ENCODE measurements at regions not wholly inside any gene's neighbourhood (a gene's known extent, or its start where the extent isn't known, plus 50 kb on each side); places are given as distances from the start of the nearest gene placed in this dataset.
"Not testable (repeated sequence)": the region's sequence is repeated elsewhere in the genome, so short reads cannot be mapped to it uniquely, and the experiment has no call there.

DNA sequence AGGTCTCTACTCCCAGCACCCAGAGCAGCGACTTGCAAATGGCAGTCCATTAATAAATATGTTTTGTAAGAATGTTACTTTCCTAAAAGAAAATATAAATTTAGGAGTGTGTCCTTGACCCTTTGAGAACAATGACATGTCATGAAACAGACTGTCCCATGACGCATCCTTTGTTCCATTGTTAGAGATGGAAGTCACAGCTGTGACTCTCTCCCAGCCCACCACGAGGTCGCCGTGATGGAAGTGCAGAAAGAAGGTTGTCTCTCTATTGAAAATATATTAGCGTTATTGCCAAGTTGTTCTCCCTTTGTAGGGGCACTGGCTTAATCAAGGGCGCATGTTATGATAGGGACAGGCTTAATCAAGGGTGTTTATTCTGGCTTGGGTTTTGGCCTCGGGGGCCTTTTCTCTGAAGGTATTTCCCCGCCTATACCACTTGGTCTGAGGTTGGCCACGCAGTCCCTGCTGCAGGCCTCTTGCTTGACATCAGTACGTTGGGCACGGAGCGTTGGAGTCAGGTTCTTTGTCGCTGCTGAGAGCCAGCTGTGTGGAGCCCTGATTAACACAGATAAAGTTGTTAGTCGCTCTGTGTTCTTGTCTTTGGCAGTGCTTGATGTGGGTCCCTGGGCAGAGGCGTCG, 126.7 kb upstream of the ZNF536 start:
- no peak for DNase-seq

- no peak for DNase-seq
These were observed 122.3 kb upstream of the ZNF536 start for GRCh38 chr19:30249911-30250310.

DNA sequence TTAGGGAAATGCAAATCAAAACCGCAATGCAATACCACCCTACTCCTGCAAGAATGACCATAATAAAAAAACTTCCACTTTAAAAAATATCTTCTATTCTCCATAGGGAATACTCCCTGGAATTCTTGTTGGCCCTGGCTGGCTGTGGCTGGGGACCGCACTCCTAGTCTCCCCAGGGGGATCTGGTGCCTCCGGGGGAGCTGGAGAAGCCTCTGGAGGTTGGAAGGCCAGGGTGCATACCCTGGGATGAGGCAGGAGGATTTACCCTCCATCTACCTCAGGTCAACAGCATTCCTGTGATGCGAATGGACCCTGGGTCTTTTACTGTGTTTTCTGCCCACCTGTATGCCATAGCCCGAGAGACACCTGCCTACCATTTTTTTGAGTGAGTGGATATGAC, 120.0 kb upstream of the ZNF536 start:
- no peak for DNase-seq

- DNase-seq: no peak
These were observed 118.6 kb upstream of the ZNF536 start for GRCh38 chr19:30253581-30253996.

DNA sequence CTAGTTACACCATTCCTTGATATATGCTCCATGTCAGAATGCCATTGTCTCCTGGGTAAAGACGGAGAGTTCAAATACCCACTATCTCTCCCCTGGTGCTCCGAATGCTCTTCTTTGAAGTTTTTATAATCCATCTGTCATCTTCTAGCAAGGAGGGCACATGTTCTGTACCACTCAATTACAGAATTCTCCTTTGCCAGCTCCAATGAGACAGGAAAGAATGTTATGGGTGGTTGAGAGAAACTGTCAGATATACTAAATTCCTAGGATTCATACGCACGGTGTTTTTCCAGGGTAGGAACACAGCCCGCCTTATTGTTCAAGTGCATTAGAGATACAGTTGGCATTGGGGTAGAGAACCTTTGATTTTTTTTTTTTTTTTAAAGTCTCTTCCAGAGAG, 118.0 kb upstream of the ZNF536 start:
- no peak for DNase-seq

DNA sequence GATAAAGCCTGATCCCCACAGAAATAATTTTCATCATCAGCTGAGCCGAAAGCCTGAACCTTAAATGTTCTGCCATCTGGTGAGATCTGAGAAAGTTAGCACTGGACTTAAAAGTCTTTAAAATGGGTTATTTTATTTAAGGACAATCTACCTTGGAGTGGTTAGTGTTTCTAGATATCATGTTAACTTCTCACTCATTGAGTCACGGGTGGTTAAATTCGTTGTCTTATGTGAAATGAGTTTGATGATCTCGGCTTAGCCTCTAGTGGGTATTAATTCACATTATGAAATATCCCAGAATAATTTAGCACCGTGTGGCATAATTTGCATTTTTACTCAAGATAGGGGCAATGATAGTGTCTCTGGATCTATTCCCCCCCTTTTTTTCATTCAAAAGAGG, 117.4 kb upstream of the ZNF536 start:
- DNase-seq: no peak

GRCh38 chr19:30255791-30256495, 116.2 kb upstream of the ZNF536 start:
- DNase-seq: no peak

- DNase-seq: no peak
These were observed 115.7 kb upstream of the ZNF536 start for GRCh38 chr19:30256496-30256850.

GRCh38 chr19:30263830-30264381, 108.3 kb upstream of the ZNF536 start:
- no peak for DNase-seq

DNA sequence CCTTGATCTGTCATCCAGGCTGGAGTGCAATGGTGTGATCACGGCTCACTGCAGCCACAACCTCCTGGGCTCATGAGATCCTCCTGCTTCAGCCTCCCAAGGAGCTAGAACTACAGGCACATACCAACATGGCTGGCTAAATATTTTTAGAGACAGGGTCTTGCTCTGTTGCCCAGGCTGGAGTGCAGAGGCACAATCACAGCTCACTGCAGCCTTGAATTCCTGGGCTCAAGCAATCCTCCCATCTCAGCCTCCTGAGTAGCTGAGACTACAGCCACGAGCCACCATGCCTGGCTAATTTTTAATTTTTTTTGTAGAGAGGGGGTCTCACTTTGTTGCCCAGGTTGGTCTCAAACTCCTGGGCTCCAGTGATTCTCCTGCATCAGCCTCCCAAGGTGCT, 106.3 kb upstream of the ZNF536 start:
- not testable (repeated sequence) for DNase-seq

- DNase-seq: no peak
These were observed 105.5 kb upstream of the ZNF536 start for GRCh38 chr19:30266687-30267086.

DNA sequence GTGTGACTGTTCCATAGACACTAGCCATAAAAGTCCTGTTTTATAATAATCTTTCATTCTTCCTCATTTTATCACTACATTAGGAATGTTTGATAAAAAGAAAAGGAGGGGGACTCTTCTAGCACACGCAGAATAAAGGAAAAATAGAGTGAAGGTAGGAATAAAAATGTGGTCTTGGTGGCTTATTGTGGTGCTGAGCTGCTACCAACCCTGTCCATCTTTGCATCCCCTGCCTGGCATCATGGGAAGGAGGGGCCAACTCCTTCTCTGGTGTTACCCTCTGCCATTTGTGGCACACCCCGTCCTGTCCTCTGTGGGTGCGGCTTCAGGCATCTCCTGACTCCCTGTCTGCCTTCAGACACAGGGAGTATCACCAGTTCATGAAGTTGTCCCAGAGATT, 104.9 kb upstream of the ZNF536 start:
- no peak for DNase-seq

- no peak for DNase-seq
These were observed 103.6 kb upstream of the ZNF536 start for GRCh38 chr19:30268601-30269000.

DNA sequence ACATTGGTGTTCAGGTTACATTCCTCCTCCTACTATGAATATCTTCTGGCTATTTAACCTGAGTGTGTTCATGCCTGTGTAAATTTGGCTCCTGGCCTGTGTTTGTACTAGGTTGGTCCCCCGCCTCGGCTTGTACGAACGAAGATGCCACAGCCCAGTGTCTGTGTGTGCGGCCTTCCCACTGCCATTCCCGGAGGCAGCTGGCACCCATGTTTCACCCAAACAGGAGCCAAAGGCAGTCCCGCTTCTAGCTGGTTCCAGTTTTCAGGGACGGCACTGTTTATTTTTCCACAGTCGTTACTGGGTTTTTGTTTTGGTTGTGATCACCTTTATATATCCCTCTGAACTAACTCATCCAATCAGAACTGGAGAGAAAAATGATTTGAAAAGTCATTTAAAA, 102.5 kb upstream of the ZNF536 start:
- no peak for DNase-seq

DNA sequence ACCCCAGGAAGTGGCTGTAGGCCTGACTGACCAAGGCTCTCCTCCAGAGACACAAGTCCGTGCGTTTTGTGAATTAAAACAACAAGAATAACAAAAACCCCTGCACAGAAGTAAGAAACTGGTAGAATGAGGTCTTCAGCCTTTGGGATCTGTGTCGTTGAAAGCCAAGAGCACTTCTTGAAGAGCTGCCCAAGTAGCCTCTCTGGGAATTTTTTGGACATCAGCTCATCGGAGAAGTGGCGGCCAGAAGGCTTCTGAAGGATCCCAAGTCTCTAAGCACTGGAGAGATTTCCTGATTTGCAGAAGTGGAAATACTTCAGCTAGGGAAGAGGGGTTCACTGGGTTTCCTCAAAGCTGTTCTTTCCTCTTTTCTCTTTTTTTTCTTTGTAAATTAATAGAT, 100.4 kb upstream of the ZNF536 start:
- DNase-seq: no peak

DNA sequence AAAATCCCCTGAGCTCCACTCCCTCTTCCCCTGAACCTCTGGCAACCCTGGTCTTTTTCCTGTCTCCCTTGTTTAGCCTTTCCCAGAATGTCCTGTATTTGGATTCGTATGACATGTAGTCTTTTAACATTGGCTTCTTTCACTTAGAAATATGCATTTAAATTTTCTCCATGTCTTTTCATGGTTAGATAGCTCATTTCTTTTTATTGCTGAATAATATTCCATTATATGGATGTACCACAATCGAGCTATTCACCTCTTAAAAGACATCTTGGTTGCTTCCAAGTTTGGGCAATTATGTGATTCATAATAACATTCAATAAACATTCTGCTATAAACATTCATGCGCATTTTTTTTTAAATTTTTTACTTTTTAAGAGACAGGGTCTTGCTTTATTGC, 99.6 kb upstream of the ZNF536 start:
- DNase-seq: no peak

GRCh38 chr19:30273184-30273583, 99.0 kb upstream of the ZNF536 start:
- no peak for DNase-seq

GRCh38 chr19:30274987-30275386, 97.2 kb upstream of the ZNF536 start:
- no peak for DNase-seq

- no peak for DNase-seq
These were observed 95.9 kb upstream of the ZNF536 start for GRCh38 chr19:30276011-30276882.

DNA sequence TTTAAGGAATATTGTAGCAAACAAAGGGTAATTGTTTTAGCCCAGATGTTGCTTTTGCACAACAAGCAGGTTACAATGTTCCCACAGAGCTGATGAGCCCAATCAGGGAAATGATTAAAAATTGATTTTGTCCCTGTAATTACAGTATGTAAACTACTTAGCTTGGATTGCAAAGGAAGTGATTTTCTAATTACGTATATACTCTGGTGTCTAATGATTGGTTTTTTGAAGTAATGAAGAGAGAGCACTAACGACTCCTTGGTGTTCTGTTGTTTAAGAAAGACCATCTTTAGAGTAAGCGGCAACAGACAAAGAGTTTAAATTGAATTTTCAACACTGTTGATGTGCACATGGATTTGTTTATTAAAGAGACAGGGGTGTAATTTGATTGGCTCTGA, 95.3 kb upstream of the ZNF536 start:
- no peak for DNase-seq

DNA sequence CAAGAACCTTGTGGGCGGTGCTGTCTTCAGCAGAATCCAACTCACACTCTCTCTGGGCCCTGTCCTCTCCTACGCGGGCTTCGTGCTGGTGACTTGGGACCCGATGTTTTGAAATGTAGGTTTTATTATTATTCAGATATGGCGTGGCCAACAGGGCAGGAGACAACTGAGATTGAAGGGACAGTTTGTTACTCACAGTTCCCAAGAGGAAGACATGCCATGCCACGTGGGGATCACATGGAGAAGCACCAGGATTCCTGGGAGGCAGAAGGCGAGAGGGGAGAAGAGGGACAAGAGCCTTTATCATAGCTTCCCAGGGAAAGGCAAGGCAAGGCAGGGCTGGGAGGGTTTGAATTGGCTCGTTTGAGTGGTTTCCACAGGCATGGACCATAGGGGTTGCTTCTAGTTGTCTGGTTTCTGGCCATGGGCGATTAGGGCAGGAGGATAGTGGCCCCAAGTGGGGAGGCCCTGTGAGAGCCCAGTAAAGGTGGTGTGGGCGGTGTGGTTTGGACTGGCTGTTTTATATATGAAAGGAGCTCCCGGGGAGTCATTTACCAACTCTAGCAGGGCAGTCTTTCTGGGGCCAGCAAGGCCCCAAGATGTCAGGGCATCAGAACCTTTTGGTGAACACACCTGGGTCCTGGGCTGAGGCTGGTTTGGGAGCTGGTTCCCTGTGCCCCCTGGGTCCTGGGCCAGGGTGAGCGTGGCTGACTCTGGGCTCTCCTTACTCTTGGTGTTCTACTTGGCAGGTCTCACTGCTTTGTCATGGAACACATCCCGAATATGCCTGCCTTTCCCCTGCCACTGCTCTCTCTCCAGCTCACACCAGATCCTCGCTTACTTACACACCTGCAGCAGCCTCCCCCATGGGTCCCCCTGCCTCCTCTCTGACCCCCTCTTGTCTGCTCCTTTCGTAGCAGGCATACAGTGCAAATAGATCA, 94.0 kb upstream of the ZNF536 start:
- DNase-seq: no peak

- DNase-seq: no peak
These were observed 93.3 kb upstream of the ZNF536 start for GRCh38 chr19:30278882-30279254.

DNA sequence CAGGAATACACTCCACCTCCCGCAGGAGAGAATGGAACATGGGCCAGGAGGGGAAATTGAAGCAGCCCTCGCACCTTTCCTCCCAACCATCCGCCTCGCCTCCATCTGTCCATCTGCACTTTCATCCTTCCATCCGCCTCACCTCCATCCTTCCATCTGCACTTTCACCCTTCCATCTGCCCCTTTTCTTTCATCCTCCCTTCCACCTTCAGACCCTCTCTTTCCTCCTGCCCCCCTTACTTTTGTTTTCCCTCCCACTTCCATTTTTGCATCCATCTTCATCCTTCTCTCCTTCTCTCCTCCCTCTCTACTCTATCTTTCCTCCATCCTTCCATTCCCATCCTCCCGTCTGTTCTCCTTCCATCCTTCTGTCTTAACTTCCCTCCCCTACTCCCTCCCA, 92.2 kb upstream of the ZNF536 start:
- no peak for DNase-seq

Data from GOT3 (cell line).